ENCODE measurements at regions not wholly inside any gene's neighbourhood (a gene's known extent, or its start where the extent isn't known, plus 50 kb on each side); places are given as distances from the start of the nearest gene placed in this dataset.

GRCh38 chr11:45556851-45557707 is 108.3 kb downstream of the CHST1 start:
- no peak overlapping the region for H3K4me3 ChIP-seq (replicated peaks in 1 of 3; ENCODE audit: insufficient read depth in 1 of 3, low read depth in 2 of 3, low read length in 3 of 3)
- no peak overlapping the region for H3K4me2 ChIP-seq (ENCODE audit: low read depth, low read length)
- BruUV-seq (replicated peaks), result no TSS peak
- H2AFZ ChIP-seq (ENCODE audit: low read length), result no peak overlapping the region
- no peaks in the 10 kb centered on the region for H4K20me1 ChIP-seq (ENCODE audit: insufficient read depth, low read length)
- CTCF ChIA-PET (ENCODE audit: low intra/inter-chr PET ratio, low total read pairs), result no interaction called here
- 24% methylated on average over 10 of the region's 10 CpGs for WGBS (ENCODE audit: low lambda C conversion rate)
- in situ Hi-C loops (cut with HindIII; ENCODE audit: extremely low pct_ligation_motif_present, low pct_unique_long_range_greater_than_20kb) (no loop called here), intact Hi-C loops (cut with micrococcal nuclease; ENCODE audit: unreplicated experiment) (no loop called here)
- FAIRE-seq (no peak), ATAC-seq (peak; percentile 29; the same call in 2 of the 3 replicates), DNase-seq (ENCODE audit: low spot score) (no peak)
- no peak overlapping the region for H3K27ac ChIP-seq (ENCODE audit: extremely low read length, insufficient read depth, low read length)
- H3K36me3 ChIP-seq (replicated peaks in 1 of 2; ENCODE audit: control insufficient read depth in 1 of 2, insufficient read depth in 2 of 2, low read length in 2 of 2), result no peaks in the 10 kb centered on the region
- H3K9ac ChIP-seq (ENCODE audit: insufficient read depth, low read depth, low read length), result no peak overlapping the region
- H3K79me2 ChIP-seq (ENCODE audit: insufficient read depth, low read length), result no peaks in the 10 kb centered on the region
- POLR2A ChIA-PET, result no interaction called here
- H3K4me1 ChIP-seq (ENCODE audit: insufficient read depth, low read length), result no peaks in the 10 kb centered on the region
- peaks cover 5 to 9% of the 10 kb centered on the region in 2 experiments; a peak in 3 of 5 replicates for H3K27me3 ChIP-seq (ENCODE audit: control insufficient read depth in 1 of 2, insufficient read depth in 2 of 2, low read length in 2 of 2)
- TF ChIP-seq MAFF (IDR thresholded peaks at IDR 0.05; ENCODE audit: low read depth, low read length) (peak; percentile 72), MAFK (conservative IDR thresholded peaks at IDR 0.05 in 1 of 2, IDR thresholded peaks at IDR 0.05 in 1 of 2; ENCODE audit: low read length in 2 of 2) (peak; percentile 76 to 86), NFE2L2 (IDR thresholded peaks at IDR 0.05; ENCODE audit: low read length) (peak; percentile 57), ZBTB38 (CRISPR knock-in tag; IDR thresholded peaks at IDR 0.05) (no peak)
- no peaks in the 10 kb centered on the region for H3K9me3 ChIP-seq (ENCODE audit: low read length)

DNA sequence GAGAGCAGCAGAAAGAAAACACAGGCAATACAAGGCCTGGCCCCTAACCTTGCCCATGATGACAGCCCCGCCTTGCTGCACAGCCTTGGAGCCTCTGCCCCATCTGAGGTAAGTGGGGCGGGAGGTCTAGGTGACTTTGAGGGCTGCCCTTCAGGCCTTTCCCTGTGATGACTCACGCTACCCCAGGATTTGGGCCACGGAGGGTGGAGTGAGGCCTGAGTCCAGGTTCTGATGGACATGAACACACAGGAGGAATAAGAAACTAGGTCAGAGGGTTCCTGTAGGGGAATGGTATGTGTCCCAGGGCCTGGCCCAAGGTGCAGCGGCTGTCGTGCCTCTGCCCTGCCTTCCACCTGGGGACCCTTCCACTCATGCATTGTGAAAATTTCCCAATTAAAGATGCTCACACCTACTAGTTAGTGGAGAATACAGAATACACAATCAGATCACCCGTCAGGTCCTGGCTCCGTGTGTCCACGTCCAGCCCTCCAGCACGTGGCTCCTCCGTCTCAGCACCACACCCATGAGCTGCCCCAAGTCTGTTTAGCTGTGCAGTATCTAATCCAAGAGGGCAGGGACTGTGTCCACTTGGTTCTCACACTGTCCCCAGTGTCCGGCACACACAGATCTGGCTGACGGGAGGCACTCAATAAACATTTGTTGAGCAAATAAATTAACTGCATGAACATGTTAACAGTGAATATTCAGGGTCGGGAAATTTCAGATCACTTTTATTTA is 111.0 kb downstream of the CHST1 start:
- no peak overlapping the region for H3K9ac ChIP-seq (ENCODE audit: insufficient read depth, low read depth, low read length)
- no peak for ATAC-seq
- in situ Hi-C loops (cut with HindIII; ENCODE audit: extremely low pct_ligation_motif_present, low pct_unique_long_range_greater_than_20kb), result no loop called here

More for the DNA sequence above, 111.0 kb downstream of the CHST1 start:
- no peak overlapping the region for H2AFZ ChIP-seq (ENCODE audit: low read length)
- no peaks in the 10 kb centered on the region for H3K4me1 ChIP-seq (ENCODE audit: insufficient read depth, low read length)
- 18% methylated on average over 12 of the region's 14 CpGs for WGBS (ENCODE audit: low lambda C conversion rate)
- BruUV-seq (replicated peaks), result no TSS peak
- H3K4me2 ChIP-seq (ENCODE audit: low read depth, low read length), result no peak overlapping the region
- peaks cover 4 to 9% of the 10 kb centered on the region in 2 experiments; a peak in 3 of 5 replicates for H3K27me3 ChIP-seq (ENCODE audit: control insufficient read depth in 1 of 2, insufficient read depth in 2 of 2, low read length in 2 of 2)
- TF ChIP-seq ZNF761 (CRISPR knock-in tag; conservative IDR thresholded peaks at IDR 0.05), result no peak
- TF ChIP-seq ZNF143 (CRISPR knock-in tag; IDR thresholded peaks at IDR 0.05), result no peak
- ChIA-PET CTCF (ENCODE audit: low intra/inter-chr PET ratio, low total read pairs) (no interaction called here), POLR2A (no interaction called here)
- no peaks in the 10 kb centered on the region for H3K79me2 ChIP-seq (ENCODE audit: insufficient read depth, low read length)
- H4K20me1 ChIP-seq (ENCODE audit: insufficient read depth, low read length), result no peaks in the 10 kb centered on the region
- H3K27ac ChIP-seq (ENCODE audit: extremely low read length, insufficient read depth, low read length), result no peak overlapping the region
- no peak overlapping the region for H3K4me3 ChIP-seq (replicated peaks in 1 of 3; ENCODE audit: insufficient read depth in 1 of 3, low read depth in 2 of 3, low read length in 3 of 3)
- no peaks in the 10 kb centered on the region for H3K36me3 ChIP-seq (replicated peaks in 1 of 2; ENCODE audit: control insufficient read depth in 1 of 2, insufficient read depth in 2 of 2, low read length in 2 of 2)
- FAIRE-seq (no peak), DNase-seq (ENCODE audit: low spot score) (no peak)
- intact Hi-C loops (cut with micrococcal nuclease; ENCODE audit: unreplicated experiment), result no loop called here
- H3K9me3 ChIP-seq (ENCODE audit: low read length), result no peaks in the 10 kb centered on the region
